NOMO-1 treated with DMSO at 0.1 percent for 48 hours (cell line): ENCODE measurements at regions not wholly inside any gene's neighbourhood (a gene's known extent, or its start where the extent isn't known, plus 50 kb on each side); places are given as distances from the start of the nearest gene placed in this dataset.
"Not testable (repeated sequence)": the region's sequence is repeated elsewhere in the genome, so short reads cannot be mapped to it uniquely, and the experiment has no call there.

ENCODE experiments used
- DNase-seq: peaks from one replicate; lab custom pipeline; 2025; ENCODE audit not compliant: unreplicated experiment; lab: John Stamatoyannopoulos, UW

DNA sequence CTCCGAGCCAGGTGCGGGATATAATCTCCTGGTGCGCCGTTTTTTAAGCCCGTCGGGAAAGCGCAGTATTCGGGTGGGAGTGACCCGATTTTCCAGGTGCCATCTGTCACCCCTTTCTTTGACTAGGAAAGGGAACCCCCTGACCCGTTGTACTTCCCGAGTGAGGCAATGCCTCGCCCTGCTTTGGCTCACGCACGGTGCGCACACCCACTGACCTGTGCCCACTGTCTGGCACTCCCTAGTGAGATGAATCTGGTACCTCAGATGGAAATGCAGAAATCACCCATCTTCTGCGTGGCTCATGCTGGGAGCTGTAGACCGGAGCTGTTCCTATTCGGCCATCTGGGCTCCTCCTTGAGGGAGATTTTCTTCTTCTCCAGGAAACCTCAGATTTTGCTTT is 1135.1 kb upstream of the DIAPH2 start:
- DNase-seq, result not testable (repeated sequence)

DNA sequence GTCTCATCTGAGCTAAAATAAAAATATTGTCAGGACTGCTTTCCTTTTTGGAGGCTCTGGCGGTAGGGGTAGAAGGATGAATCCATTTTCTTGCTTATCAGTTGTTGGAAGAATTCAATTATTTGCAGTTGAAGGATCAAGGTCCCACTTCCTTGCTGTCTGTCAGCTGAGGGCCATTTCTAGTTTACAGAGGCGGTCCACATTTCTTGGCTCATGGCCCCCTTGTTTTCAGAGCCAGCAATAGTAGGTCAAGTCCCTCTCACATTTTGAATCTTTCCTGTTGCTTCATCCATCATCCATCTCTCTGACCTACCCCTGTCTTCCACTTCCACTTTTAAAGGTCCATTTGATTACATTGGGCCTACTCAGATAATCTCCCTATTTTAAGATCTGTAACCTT is 1099.3 kb upstream of the DIAPH2 start:
- DNase-seq, result no peak

DNA sequence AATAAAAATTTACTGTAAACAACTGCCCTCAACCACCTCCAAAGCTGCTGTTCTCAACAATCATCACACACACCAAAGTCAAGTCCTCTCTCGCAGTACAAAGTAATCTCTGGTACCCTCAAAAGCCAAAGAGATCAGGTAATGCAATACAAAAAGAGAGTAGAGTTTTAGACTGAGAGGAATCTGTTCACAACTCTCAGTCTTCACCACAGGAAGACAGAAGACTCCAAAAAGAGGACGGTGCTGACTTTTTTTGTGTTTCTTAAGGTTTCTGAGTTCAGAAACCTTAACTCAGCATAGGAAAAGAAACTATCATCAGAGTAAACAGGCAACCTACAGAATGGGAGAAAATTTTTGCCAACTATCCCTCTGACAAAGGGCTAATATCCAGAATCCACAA is 1072.3 kb upstream of the DIAPH2 start:
- DNase-seq, result no peak

DNA sequence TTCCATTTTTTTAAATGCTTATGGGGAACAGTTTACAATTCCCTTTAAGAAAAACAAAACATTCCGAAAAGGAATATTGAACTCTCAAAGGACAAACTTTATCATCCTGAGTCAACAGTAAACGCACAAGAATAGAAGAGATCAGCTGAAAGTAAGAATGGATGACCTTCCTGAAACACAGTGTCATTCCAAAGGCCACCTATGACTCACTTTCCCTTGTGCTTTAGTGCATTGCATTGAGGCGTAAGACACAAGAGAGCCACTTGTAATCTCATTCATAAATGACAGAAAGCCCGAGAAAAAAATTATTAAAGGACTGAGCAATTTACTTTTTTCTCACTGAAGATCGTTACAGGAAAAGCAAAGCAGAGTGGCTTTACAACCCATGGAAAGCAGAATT is 1062.4 kb upstream of the DIAPH2 start:
- no peak for DNase-seq

DNA sequence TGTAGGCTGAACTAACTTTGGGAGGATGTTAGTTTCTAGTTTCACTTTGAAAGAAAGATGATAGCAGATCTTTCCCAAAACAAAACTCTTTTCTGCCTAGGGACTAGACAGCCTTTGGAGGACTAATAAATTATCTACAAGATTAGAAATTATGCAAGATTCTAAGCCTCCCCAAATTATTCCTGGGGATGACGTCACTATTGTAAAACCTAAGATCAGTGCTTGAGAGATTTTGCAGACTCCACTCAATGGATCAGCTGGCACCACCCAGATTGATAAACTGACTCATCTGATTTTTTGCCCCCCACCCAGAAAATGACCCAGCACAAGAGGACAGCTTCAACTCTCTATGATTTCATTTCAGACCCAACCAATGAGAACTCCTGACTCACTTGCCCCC is 1057.9 kb upstream of the DIAPH2 start:
- DNase-seq, result no peak

DNA sequence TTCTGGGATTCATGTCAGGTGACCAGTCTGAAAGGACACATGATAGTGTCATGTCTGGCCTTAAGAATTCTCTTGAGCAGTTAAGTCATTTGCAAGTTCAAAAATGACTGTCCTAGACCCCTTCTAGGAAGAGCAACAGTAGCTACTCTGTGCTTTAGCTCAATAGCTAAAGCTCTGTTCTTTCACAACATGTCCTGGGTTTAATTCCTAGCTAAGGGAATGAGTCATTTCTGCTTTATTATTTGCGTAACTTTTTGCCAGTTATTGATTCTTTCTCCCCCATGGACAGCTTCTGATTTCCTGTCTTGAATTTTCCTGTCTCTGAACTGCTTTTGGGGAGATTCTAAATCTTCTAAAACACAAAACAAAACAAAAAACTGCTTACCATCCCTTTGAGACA is 1055.8 kb upstream of the DIAPH2 start:
- DNase-seq, result no peak

DNA sequence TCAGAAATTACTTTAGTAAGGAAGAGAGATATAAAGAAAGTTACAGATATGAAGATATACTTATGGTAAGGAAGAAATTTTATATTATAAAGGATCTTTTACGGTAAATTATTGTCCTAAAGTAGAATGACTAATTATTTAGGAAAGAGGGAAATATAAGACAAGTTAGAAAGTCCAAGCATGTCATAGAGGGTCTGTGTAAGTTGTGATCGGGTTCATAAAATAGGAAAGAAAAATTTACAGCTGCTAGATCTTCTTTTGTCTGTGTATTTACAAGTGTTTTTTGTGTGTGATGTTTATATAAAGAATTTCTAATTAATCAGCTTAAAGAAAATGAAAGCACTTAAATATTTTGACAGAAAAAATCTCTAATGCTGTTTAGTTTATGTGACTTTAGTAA is 1054.9 kb upstream of the DIAPH2 start:
- DNase-seq, result no peak

DNA sequence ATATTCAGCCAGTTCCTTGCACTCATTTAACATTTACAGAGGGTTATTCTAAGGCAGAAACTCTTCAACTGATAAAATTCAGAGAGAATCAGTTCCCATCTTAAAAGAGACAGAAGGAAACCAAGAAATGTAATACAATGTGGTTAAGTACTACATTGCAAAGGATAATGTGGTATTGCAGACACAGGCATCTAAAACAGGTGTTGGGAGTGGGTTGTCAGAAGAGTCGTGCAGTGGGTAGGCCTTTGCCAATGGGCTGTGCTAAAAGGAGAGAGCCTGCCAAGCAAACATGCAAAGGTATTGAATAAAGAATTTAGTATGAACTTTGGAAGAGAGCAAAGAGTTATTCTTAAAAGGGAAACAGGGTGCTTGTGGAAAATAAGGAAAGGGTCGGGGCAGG is 1044.4 kb upstream of the DIAPH2 start:
- DNase-seq, result no peak

DNA sequence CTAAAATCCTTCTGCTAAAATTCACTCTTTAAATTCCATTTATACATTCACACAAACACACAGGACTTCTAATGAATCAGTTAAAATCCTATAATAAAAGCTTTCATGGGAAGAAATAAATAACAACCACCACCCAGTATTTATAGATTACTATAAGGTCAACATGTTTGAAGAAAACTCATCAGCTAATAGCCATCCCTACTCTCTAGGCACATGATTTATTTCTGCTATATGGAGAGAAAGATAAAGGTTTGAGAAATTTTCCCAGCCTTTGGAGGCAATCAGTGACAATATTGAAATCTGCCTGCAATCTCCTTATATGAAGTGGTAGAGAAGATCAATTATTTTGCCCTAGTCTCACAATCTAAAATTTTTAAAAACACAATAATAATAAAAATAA is 1038.9 kb upstream of the DIAPH2 start:
- DNase-seq, result no peak

DNA sequence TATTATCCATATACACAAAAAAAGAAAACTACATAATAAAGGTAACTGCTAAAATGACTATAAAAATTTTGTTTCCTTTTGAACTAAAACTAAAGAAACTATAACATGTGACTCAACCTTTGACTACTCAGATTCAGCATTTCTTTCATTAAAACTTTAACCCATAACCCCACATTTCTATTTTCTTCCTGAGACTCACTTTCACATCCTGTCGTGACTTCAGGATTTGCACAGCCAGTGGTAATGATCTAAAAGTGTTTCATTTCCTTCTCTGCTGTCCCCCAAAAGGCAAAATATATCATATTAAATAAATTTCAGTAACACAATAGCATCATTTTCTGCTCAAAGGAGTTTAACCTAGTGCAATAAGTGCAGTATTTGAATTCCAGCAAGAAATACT is 1022.4 kb upstream of the DIAPH2 start:
- no peak for DNase-seq

DNA sequence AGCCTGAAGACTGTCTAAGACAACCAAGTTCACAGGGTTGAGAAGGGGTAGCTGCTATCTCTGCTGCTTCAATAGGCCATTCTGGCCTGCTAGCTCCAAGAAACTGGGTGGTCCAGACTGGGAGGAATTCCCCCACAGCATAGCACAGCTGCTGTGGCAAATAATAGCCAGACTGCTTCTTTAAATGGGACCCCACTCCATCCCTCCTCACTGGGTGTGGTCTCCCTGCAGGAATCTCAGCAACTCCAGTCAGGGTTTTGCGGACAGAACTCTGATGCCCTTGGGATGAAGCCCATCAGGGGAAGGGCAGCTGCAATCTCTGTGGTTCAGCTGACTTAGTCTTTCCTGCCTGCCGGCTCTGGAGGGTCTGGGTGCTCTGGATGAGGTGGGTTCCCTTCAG is 1018.6 kb upstream of the DIAPH2 start:
- DNase-seq, result no peak

DNA sequence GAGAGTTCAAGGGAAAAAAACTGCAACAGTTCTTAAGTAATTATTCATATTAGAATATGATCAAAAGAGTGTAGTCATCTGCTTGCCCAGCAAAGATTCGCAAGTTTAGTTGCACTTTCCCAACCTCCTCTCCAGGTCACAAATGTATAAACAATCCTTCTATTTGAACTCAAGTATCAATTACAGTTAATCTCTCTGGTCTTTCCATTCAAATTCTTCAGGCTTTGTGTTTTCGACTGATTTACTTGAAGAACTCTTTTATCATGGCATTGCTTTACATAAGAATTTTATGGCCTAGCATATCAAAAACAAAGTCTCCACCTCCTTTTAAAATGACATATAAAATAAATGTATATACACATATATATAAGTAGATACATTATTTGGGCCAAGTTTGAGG is 1009.6 kb upstream of the DIAPH2 start:
- no peak for DNase-seq

DNA sequence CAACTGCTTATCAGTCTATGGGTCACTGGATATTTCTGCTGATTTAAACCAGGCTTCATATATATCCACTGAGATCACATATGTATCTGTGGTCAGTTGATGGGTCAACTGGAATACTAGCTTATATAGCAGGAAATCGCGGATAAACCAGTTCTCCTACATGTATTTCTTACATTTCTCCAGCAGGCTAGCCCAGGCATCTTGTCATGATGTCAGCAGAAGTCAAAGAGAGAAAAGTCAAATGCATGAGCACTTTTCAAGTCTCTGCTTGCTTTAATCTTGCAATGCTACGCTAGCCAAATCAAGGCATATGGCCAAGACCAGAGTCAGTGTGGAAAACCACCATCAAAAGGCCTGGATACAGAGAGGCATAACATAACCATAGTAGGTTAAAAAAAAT is 1008.8 kb upstream of the DIAPH2 start:
- DNase-seq, result no peak

DNA sequence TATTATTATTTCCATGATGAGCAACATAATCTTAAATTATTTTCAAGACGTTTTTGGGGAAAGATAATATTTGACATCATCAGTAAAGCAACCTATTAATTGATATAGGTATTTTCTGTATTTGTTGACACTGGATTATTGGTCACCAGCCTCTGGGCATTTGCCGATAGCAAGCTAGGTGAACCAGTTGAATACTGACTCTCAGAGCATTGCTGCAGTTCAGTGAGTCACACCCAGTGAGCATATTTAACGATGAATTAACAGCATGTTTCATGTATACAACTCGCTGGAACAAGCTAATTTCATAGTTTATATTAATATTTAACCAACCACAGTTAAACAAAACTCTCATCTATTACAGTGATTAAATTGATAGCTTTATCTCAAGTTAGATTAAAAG is 1006.0 kb upstream of the DIAPH2 start:
- DNase-seq, result no peak

DNA sequence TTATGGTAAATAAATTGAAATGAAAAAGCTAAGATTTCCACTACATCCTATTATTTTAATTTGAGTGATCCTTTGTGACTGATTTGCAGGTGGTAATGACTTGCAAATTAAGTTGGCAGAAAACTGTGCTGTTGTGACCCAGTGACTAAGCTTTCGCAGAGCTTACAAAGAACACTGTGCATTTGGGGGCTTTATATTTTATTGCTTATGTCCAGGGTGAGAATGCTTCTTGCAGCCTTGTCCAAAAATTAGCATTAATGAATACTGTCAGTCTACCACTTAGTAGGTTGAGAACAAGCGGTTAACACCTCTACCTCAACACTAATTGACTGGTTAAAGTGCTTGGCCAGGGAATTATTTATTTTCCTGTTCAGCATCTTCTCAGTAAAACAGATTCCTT is 991.3 kb upstream of the DIAPH2 start:
- no peak for DNase-seq

DNA sequence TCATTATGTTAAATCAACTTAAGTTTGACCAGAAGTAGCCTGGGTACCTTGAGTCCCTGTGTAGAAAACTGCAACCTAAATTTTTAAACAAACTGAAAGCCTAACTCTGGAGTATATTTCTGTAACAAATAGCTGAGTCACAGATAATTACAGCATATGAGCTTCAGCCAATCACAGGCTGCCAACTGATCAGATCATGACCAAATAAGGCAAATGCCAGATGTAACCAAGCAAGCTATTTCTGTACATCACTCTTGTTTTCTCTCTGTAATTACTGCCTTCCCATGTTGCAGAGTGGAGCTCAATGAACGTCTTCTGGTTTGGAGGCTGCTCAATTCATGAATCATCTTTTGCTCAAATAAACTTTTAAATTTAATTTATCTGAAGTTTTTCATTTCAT is 980.9 kb upstream of the DIAPH2 start:
- DNase-seq, result no peak

DNA sequence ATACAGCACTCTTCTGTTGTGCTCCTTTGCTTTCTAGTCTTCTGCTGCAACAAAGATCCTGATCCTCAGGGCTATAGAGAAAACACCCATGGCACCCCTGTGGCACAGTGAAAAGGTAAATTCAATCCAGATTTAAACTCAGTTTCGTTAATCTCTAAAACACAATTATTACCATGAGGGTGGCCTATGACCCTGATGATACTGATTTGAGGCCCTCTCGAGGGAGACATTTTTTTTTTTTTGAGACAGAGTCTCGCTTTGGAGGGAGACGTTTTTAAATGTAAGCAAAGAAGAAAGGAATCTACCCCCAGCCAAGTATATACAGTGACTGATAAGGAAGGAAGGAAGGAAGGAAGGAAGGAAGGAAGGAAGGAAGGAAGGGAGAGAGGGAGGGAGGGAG is 967.8 kb upstream of the DIAPH2 start:
- no peak for DNase-seq

DNA sequence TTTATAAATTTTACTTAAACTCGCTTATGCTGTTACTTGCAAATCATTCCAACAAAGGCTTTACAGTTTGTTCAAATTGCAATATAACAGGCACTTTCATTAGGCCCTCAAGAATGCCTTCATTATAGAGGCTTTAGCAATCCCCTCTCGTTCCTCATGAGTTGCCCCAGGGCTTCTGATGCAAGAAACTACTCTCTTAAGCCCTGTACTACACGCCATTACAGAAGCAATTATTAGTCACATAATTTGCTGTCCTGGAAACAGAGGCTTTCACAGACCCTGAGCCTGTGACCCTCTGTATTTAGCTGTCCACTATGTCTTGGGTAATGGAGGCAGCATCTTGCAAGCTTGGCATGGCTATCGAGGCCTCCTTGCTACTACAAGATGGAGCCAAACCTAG is 965.9 kb upstream of the DIAPH2 start:
- no peak for DNase-seq

DNA sequence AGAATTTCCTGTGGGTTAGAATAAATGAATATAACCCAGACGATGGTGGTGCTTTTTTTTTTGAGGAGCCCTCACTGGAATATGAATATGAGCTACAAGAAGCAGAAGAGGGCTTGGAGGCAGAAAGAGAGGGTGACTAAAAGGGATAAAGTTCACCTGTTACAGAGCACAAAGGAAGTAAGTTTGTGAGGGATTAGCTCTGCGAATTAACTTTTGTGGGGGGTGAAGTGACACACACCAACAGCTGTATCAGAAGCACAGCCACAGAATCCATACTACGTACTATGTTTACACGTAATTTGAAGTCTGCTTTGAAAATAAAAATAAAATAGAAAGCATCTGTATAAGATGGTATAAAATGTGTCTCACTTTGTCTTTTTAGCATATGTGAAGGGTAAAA is 963.6 kb upstream of the DIAPH2 start:
- no peak for DNase-seq

DNA sequence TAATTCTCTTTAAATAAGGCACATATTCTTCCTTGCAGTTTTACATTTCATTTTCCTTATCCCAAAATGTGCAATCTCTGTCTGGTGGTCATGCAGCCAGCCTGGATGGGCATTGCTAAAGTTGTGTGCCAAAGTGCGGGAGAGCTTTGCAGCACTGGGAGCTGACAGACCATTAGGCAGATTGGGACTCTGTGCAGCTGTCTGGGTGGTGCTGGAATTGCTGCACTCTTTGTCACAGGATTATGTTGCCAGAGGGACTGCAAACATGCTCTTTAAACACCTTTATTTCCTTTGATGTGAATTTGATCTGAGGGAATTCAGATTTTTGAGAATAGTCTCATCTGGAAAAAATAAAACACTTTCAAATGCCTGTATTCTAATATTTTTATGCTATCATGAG is 956.2 kb upstream of the DIAPH2 start:
- DNase-seq, result no peak

DNA sequence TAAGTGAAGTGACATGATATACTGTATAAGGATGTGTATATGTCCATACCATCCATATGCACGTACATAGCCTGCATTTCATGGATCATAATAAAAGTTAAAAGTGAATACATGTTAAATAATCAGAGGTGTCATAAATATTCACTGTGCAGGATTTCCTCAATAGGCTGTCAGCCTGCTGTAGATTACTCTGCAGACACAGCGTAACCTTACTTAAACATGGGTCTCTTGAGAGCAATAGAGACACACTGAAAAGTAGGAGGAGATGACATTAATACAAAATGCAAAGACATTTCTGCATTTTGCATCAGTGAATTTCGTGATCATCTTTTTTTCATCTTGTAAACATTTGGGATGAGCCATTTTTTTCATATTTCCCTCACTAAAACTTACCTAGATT is 955.2 kb upstream of the DIAPH2 start:
- no peak for DNase-seq

DNA sequence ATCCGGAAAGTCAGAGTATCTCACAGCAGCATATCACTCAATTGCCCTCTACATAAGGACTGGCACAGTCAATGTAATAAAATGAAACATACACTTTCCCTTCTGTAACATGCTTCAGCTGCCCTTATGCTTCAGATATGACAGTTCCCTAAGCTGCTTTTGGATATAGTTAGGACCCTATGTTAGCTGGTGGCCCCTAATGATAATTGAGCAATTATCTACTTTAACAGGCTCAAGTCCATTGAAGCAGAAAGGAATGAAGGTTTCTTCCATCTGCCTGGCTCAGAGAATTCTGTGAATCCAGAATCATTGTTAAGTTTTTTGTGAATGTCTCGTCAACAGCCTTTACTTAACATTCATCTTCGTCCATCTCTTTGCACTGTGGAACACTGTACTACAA is 951.2 kb upstream of the DIAPH2 start:
- DNase-seq, result no peak

DNA sequence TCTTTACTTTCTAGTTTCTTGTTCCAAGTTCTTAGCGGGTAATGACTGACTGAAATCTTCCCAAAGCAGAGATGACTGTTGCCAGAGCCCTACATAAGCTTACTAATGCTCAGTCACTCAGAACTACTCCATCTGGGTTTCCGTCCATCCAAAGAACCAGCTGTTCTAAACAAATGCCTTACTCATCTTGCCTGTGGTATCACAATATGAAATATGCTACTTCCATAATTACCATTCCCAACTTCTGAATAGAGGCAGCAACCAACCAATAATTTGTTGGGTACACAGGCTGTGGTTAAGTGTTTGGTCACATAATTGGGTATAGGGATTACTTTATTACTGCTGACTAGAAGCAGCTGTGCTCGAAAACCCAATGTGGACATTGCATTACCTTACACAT is 930.2 kb upstream of the DIAPH2 start:
- DNase-seq, result no peak

DNA sequence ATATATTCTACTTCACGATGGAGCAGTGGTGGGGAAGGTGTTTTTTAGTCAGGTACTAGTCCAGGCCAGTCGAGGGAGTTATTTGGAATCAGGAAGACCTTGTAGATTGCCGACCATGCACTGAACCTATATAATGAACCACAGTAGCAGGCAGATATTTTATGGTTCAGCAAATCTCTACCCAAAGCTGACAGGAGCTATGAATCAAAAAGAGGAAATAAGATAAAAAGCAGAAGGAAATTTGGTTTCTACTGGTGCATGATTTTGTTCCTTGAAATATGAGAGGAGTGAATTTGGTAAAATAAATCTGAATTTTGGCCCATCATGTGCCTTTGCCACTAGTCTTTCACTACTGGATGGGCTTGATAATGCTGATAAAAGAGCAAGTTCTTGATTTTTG is 924.3 kb upstream of the DIAPH2 start:
- peak; percentile 67 for DNase-seq
